Suprapubic skin (tissue), 3 donors: ENCODE measurements at regions not wholly inside any gene's neighbourhood (a gene's known extent, or its start where the extent isn't known, plus 50 kb on each side); places are given as distances from the start of the nearest gene placed in this dataset.

Experiments
- EP300 ChIP-seq: sonication (generic); formaldehyde crosslinking; IDR thresholded peaks from one replicate; pipeline ENCODE4 v1.6.1; 2017; ENCODE audit warnings: antibody characterized with exemption
- POLR2A ChIP-seq, 2 donors: fragments of 450-650 bp; IDR thresholded peaks; one replicate each; pipeline ENCODE4 v1.6.1; 2017; ENCODE audit warnings: antibody characterized with exemption in 2 of 2, mild to moderate bottlenecking in 2 of 2, moderate library complexity in 2 of 2
- TF ChIP-seq, protein P1 (sequence below), 2 donors: fragments of 200-600 bp in 1 of 2; fragments of 450-650 bp in 1 of 2; sonication (generic) in 1 of 2; IDR thresholded peaks; one replicate each; pipeline ENCODE4 v1.5.1; 2016 to 2019; ENCODE audit warnings: antibody characterized with exemption in 2 of 2, mild to moderate bottlenecking in 1 of 2, moderate library complexity in 1 of 2

DNA sequence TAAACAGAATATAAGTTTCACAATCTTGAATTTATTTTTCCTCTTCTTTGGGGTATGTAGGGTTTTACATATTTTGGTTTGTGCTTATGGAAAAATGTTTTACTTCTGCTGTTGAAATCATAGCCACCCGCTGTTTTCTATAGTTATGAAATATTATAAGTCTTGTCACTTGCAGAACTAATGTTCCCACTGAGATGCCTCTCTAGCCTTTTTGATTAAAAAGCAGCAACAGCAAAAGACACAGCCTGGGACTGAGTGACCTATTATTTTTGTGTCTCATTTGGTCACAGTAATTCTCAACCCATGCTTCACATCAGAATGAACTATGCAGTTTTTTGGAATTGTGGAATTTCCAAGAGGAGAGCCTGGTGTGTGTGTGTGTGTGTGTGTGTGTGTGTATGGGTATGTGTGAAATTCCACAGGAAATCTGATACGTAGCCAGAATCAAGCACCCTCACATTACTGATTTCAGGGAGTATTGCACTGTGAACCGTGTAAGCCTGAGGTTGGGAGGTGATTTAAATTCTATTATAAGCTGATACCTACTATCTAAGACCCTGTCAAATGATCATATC is 55.7 kb upstream of the FRMD6 start:
- TF ChIP-seq, protein P1, sequence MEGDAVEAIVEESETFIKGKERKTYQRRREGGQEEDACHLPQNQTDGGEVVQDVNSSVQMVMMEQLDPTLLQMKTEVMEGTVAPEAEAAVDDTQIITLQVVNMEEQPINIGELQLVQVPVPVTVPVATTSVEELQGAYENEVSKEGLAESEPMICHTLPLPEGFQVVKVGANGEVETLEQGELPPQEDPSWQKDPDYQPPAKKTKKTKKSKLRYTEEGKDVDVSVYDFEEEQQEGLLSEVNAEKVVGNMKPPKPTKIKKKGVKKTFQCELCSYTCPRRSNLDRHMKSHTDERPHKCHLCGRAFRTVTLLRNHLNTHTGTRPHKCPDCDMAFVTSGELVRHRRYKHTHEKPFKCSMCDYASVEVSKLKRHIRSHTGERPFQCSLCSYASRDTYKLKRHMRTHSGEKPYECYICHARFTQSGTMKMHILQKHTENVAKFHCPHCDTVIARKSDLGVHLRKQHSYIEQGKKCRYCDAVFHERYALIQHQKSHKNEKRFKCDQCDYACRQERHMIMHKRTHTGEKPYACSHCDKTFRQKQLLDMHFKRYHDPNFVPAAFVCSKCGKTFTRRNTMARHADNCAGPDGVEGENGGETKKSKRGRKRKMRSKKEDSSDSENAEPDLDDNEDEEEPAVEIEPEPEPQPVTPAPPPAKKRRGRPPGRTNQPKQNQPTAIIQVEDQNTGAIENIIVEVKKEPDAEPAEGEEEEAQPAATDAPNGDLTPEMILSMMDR (IDR thresholded peaks at IDR 0.05) = no peak
- TF ChIP-seq EP300 = no peak
- TF ChIP-seq POLR2A (IDR thresholded peaks at IDR 0.05) = no peak
